ENCODE measurements at regions not wholly inside any gene's neighbourhood (a gene's known extent, or its start where the extent isn't known, plus 50 kb on each side); places are given as distances from the start of the nearest gene placed in this dataset.

DNA sequence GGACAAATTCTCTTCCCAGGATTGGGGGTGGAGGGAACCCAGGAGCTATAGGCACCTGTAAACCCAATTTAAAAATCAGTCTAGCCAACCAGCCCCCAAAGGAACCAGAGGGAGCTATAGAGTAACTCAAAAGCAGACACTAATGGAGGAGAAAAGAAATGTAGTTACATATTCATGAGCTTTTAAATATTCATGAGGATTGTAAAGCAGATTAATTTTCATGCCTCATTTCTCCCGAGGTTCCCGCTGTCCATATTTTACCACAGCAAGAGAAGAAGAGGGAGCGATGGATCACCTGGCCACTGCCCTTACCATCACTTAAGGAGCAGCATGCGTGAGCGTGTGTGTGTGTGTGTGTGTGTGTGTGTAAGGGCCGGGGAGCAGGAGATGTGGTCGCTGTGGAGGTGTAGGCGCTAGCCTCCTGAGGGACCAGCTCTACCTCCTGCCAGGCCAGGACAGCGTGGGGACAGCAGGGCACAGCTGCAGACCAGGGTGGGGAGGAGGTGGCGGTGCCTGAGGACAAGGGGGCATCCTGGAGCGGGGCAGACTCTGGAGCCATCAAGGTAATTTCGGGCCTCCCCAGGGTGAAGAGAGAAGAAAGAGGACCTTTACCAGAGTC lies 100.7 kb upstream of the THY1 start:
- no peak for DNase-seq (ENCODE audit: low read depth in 3 of 3, low spot score in 2 of 3)

DNA sequence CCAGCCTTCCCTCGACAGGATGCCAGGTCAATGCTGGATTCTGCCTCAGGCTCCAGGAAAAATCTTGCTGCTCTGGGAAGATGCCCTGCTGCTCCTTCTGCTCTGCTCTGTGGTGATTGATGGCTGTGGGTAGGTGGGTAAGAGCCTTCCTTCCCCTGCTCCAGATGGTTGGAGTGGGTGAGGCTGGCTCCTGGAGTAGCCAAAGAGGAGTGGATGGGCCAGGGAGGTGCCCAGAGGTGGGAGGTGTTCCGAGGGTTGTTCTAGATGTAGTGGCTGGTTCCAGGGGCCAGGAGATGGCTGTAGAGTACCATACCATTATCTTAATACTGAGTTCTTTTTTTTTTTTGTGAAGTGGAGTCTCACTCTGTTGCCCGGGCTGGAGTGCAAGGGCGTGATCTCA lies 99.6 kb upstream of the THY1 start:
- DNase-seq (ENCODE audit: low read depth in 3 of 3, low spot score in 2 of 3) = no peak

DNA sequence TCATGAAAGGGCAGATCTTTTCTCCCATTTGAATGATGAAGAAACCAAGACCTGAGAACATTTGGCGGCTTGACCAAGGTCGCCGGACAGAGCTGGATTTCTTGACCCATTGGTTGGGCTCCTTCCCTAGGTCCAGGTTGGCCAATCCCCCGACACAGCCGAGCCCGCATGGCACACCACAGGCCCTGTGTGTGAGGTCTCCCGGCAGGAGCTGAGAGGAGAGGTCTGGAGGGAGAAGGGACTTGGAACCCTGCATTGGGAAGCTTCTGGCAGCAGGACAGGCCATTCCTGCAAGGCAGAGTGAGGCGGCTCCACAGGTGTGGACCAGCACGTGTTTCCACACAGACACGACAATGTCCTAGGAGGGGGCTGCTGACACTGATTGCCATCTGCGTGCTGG lies 98.6 kb upstream of the THY1 start:
- no peak for DNase-seq (ENCODE audit: low read depth in 3 of 3, low spot score in 2 of 3)

DNA sequence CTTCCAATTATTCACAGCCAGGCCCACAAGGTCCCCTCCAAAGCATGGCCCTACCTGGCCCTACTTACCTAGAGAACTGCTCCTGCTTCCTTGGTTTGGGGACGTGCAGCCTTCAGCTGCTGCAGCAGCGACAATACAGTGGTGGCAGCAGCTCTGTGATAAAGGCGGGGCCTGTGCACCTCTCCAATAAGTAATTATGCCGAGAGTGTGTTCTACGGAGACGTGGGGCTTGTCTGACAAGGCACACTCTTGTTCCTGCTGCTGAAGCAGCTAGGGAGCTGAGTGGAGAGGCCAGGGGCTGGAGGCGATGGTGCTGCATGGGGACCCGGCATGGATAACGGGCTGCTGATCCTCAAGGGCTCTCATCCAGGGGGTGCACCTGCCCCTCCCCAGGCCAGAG lies 98.0 kb upstream of the THY1 start:
- DNase-seq (ENCODE audit: low read depth in 3 of 3, low spot score in 2 of 3) = no peak

DNA sequence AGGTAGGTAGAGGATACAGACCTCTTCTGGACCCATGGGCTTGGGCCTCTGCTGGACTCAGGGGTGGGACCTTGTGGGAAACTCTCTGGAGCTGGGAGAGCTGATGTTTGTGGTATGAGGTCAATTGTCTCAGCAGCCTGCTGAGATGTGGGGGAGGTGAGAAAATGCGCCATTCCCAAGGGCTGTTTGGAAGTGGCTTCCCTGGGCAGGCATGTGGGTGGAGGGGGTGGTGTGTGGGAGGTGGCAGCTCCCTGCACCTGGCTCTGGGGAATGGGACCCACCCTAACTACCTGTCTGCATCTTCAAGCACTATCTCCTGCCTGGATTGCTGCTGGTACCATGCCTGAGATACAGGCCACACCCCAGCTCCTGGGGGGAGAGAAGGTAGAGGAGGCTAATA lies 97.4 kb upstream of the THY1 start:
- DNase-seq (ENCODE audit: low read depth in 3 of 3, low spot score in 2 of 3) = no peak

DNA sequence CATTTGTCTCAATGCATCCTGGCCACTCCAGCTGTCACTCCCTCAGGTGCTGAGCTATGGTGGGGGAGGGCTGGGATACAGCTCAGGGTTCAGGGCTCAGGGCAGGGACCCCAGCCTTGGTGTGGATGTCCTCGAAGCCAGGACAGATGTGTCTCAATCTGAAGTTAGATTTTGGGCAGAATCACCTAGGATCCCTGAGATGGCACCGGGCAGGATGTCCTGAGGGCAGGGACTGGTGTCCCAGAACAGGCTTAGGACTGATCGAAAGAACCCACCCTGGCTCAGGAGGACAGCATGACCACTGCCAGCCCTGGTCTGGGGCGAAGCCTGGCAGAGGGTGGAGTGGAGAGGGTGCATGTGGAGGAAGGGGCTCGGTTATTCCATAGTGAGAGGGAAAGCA lies 96.8 kb upstream of the THY1 start:
- no peak for DNase-seq (ENCODE audit: low read depth in 3 of 3, low spot score in 2 of 3)

DNA sequence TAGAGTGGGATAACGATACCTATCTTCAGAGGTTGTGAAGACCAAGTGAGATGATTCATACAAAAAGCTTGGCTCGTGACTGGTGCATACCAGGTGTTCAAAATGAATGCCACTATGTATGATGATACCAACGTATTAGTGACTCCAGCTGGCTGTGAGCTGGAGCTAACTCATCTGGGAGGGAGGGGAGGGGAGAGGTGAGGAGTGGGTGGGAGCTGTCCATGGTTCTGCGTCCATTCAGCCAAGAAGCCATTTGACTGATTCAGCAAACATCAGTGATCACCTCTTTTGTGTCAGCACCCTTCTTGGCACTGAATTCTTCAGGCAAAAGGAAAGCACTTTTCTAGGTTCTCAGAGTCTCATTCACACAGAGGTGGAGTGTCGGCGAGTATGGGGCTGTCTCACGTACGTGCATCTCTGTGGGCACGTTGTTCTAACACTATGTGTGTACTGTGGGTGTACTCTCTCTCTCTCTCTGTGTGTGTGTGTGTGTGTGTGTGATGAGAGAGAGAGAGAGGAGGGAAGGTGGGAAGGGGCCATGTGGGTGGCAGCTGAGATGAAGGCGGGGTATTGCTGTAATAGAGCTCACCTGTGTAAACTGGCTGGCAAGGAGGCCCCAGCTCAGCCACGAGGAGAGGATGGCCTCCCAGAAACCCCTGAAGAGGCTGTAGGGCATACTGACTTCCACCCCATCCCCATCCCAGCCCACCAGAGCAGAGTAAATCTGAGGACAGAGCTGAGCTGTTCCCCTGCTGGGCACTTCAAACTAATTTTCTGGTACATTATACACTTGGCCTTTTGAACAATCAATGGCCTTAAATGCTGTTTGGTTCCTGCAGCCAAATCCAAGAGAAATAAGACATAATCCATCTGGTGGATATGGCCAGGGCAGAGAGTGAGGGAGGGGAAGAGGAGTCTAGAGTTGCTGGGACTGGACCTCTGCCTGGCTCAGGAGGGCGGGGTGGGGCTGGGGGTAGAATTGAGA lies 96.1 kb upstream of the THY1 start:
- DNase-seq (ENCODE audit: low read depth in 3 of 3, low spot score in 2 of 3) = peak; percentile 51 to 65 (median 52)

DNA sequence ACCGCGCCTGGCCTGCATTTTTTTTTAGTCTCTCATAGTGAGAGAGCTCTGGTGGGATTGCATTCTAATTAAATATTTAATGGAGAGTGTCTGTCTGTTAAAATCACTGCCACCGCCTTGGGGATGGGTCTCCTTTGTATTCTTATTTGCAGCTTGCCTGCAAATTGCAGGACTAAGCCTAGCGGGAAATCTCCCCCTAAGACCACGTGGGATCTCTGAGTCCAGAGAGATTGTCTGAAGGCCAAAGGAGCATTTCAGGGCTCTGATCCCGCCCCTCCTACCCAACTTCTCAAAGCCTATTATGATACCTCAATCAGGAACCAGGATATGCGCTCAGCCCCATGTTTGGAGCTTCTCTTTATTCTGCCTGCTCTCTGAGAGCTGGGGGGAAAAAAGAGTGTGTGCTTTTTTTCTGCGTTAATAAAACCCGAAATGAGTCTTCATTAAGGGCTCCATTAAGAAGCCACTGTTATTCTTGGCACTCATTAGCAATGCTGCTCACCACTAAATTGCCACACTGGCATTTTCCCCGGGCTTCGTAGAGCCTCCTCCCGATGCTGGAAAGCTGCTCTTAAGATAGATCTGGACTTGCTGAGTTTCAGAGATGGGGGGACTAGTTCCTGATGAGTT lies 92.9 kb upstream of the THY1 start:
- DNase-seq (ENCODE audit: low read depth in 3 of 3, low spot score in 2 of 3) = no peak

DNA sequence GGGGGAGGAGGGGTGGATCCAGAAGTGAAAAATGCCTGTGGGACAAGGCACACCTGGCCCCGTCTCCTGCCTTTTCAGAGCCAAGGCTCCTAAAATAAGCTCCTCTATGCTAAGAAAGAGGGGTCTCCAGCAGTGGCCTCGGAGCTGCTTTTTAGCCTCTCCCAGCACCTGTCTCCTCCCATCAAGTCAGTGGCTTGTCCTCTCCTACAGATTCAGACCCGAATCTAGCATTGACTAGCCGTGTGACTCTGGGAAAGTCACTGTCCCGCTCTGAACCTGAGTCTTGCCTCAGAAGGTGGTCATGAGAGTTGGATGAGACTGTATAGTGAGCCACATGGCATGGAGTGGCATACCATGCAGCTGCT lies 90.8 kb upstream of the THY1 start:
- DNase-seq (ENCODE audit: low read depth in 3 of 3, low spot score in 2 of 3) = no peak

DNA sequence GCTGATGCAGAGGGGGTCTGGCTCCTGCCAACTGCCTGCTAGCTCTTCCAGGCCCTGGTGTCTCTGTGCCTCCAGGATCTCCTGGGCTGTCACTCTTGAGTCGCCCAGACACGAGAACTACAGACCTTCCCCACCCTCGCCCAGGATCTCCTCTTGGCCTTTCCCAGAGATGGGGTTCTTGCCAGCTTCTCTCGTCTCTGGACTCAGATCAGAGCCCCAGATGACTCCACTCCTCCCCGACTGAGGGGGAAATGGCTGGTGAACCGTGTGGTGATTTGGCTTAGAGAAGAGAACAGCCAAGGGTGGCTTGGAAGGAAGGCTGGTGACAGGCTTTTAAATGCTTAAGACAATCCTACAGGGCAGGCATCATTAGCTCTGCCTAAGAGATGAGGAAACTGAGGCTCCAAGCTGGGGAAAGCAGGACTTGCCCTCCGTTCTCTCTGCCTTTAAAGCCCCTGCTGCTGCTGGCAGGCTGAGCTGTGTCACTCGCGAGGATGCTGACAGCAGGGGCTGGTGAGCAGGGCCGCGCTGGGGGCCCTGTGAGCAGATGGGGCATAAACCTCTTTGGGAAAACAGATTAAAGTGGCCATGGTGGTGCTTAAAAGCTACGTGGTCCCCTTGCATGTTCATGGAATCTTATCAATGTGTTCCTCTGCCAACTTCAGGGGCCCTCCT lies 90.3 kb upstream of the THY1 start:
- DNase-seq (ENCODE audit: low read depth in 3 of 3, low spot score in 2 of 3) = no peak

DNA sequence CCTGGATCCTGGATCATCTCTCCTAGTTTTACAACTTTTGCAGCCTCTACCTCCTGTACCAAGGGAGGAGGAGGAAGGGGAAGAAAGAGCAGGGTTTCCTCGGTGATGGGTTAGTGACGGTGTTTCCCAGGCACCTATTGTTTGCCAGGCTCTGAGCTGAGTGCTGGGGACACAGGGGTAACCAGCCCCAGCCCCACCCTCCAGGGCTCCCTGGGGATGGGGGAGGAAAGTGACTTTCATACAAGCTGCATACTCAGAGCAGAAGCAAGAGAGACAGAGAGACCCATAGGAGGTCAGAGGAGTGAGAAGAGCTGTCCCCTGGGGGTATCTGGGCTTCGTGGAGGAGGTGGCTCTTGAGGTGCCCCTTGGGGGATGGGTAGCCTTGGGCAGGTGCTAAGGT lies 89.4 kb upstream of the THY1 start:
- no peak for DNase-seq (ENCODE audit: low read depth in 3 of 3, low spot score in 2 of 3)

DNA sequence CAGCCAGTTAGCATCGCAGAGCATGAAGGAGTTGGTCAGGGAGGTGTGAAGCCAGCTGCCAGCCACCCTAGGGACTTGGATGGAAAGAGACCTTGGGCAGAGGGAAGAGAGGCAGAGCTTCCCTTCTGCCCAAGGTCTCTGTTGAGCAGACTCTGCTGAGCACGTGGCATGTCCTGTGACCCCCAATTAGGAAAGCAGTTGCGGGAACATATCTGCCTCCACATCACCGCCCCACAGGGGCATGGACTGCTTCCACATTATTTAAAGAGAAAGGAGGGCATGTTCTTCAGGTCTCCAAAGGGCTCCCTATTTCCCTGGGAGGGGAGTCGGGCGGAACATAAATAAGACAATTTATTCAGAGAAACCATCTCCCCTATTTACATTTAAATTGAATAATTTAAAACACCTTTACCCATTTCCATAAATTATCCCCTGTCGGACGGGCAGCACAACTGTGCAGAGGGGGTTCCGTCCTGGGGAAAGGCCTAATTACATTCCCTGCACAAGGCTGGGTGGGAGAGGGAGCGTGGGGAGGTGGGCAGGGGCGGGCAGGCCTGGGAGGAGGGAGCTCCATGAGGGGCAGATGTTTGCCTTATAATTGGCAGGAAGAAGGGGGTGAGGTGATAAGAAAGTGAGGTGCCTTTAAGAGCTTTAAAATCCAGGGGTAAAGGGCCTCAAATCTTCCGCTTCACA lies 88.8 kb upstream of the THY1 start:
- no peak for DNase-seq (ENCODE audit: low read depth in 3 of 3, low spot score in 2 of 3)

DNA sequence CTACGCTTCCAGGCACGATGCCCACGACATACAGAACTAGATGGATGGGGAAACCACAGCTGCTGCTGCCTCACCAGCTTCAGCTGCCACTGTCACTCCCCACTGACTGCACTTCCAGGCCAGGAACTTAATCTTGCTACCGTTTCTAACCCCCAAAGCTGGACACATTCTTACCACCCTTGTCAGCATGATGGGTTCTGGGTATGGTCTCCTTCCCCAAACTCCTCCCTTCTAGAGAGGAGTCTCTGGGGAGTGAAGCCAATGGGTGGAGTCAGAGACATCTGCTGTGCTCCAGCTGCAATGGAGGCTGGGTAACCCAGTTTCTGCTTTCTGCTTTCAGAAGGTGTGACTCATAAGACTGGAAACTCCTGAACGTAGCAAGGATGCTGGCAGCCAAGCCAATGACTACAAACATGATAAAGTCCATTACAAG lies 87.0 kb upstream of the THY1 start:
- DNase-seq (ENCODE audit: low read depth in 3 of 3, low spot score in 2 of 3) = no peak

DNA sequence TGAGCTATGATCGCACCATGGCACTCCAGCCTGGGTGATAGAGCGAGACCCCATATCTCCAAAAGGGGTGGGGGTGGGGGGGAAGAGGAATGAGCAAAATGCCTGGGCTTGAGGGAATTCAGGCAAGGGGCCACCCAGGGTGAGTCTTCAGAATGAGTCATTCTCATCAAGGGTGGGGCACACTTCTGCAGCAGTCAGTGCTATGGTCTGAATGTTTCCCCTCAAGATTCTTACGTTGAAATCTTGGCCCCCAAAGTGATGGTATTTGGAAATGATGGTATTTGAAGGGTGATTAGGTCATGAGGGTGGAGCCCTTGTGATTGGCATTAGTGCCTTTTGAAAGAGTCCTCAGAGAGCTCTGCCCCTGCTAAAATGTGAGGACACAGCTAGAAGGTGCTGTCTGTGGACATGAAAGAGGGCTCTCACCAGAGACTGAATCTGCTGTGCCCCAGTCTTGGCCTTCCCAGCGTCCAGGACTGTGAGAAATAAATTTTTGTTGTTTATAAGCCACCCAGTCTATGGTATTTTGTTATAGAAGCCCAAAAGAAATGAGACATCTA lies 86.4 kb upstream of the THY1 start:
- no peak for DNase-seq (ENCODE audit: low read depth in 3 of 3, low spot score in 2 of 3)

DNA sequence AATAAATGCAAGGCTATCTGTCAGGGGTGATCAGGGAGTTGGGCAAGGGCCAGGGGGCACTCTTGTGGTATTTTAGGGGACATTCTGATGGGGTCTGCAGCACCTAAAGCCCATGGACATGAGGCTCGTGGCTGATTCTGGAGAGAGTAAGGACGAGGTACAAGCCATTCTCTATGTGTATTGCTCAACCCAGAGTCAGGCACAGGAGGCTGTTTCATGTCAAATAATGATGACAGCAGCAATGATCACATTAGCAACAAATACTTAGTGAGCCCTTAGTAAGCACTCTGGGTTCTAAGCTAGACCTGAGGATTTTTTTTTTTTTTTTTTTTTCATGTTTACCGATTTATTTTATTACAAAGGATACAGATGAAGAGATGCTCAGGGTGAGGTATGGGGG lies 83.5 kb upstream of the THY1 start:
- DNase-seq (ENCODE audit: low read depth in 3 of 3, low spot score in 2 of 3) = no peak

DNA sequence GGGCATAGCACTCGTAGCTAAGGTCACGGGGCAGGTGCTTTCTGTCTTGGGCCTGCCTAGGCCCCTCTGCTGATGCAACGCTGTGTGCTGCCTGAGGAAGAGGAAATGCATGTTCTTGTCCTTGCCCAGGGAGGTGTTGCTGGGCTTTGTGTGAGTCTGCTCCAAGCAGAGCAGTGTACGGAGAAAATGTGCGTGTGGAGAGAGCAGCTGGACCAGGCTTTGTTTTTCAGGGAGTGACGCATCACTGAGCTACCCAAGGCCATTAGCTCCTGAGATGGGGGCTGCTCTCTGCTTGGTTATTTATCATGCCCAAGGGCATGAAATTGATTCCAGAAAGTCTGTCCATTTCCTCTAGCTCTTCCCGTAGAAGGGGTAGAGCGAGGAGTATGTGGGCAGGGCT lies 82.9 kb upstream of the THY1 start:
- no peak for DNase-seq (ENCODE audit: low read depth in 3 of 3, low spot score in 2 of 3)

DNA sequence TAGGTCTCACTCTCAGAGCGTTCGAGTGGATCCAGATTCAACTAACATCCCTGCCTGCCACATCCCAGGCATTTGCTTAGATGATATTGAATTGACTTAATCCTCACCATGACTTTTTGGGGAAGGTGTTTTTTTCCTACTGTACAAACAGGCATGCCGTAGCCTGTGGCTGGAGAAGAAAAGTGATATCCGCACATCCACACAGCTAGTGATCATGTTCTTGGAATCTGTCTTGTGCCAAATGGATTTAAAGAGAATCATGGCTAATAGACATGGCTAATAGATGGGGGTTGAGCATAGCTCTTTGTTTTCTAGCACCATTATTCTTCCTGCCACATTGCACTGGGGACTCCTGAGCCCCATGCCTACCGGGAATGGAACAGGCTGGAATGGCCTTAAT lies 82.1 kb upstream of the THY1 start:
- DNase-seq (ENCODE audit: low read depth in 3 of 3, low spot score in 2 of 3) = no peak

DNA sequence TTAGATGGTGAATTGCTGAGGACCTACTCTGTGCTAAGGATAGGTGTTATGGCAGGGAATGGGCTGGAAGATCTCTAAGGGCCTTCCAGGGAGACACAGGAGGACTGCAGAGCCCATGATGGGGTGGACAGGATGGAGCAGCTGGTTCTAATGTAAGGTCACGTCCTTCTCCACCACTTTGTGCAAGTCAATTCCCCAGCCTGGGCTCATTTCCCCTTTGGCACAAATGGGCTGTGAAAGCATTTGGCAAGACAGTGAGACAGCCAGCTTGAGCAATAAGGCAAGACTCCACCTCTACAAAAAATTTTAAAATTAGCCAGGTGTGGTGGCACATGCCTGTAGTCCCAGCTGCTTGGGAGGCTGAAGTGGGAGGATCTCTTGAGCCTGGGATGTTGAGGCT lies 81.4 kb upstream of the THY1 start:
- DNase-seq (ENCODE audit: low read depth in 3 of 3, low spot score in 2 of 3) = no peak

DNA sequence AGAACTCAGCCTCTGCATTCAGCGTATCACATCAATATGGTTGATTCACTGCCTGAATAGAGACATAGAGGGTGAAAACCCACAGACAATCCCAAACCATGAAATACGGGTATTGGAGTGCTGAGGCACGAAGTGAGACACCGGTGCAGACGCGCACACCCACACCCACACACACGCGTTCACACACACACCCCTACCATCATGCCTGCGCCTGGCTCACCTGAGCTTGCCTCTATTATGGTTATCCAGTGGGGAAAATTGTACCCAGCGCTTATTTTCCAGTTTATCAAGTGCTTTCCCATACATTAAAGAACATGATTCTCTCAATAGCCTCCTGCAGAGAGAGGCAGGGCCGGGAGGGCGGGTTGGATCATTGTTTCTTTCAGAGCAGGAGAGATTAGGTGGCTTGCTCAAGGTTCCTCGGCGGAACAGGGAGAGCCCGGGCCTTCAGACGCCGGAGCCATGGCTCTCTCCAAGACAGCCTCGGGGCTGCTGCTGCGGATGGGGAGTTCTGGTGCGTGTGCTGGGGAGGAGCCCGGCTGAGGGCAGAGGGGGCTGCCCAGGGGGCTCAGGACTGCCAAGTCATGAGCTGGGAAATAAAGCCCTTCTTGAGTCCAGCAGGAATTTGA lies 78.9 kb upstream of the THY1 start:
- no peak for DNase-seq (ENCODE audit: low read depth in 3 of 3, low spot score in 2 of 3)

DNA sequence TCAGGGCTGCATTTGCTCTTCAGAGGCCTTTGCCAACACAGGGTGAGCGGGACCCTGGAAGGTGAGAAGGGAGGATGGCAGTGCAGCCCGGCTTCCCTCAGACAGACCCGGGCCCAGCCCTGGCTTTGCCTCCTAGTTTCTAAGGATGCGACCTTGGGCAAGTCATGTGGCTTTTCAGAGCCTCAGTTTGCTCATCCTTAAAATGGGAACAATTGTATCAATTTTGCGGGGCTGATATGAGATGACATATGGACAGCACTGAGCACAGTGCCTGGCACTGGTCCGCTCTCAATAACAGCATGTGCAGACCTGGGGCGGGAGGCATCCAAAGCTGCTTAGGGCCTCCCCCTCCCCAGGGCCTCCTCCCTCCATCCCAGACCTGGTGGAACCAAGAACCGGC lies 74.7 kb upstream of the THY1 start:
- no peak for DNase-seq (ENCODE audit: low read depth in 3 of 3, low spot score in 2 of 3)

Data from right renal cortex interstitium (tissue), 3 donors.